Activated B cell treated with CpG ODN at 0.5 μM for 24 hours (primary cell): ENCODE measurements at regions not wholly inside any gene's neighbourhood (a gene's known extent, or its start where the extent isn't known, plus 50 kb on each side); places are given as distances from the start of the nearest gene placed in this dataset.
"Not testable (repeated sequence)": the region's sequence is repeated elsewhere in the genome, so short reads cannot be mapped to it uniquely, and the experiment has no call there.

Experiments
- ATAC-seq: fragments of 200-7000 bp; cut with Tn5 transposase; one replicate; pipeline ENCODE4 v1.10.0; 2021; ENCODE audit warnings: low read depth, mild to moderate bottlenecking, moderate library complexity
- CTCF ChIA-PET: fragments of 350-600 bp; sonication (Branson Sonifier 250); formaldehyde crosslinking; loops from one replicate; lab custom pipeline; 2021; ENCODE audit warnings: antibody characterized with exemption; lab: Charles Lee
- POLR2A ChIA-PET: fragments of 350-600 bp; sonication (Branson Sonifier 250); formaldehyde crosslinking; loops from one replicate; lab custom pipeline; 2021; ENCODE audit warnings: antibody characterized with exemption; lab: Charles Lee
- DNase-seq: peaks from one replicate; pipeline ENCODE4 v3.0.0; 2022
- H3K27ac Mint-ChIP-seq: one replicate; pipeline ENCODE4 v1.8.0; 2020; ENCODE audit warnings: mixed read lengths
- H3K27me3 Mint-ChIP-seq: one replicate; pipeline ENCODE4 v1.8.0; 2021; ENCODE audit warnings: mixed read lengths
- H3K36me3 Mint-ChIP-seq: one replicate; pipeline ENCODE4 v1.8.0; 2021; ENCODE audit warnings: low read depth, mixed read lengths
- H3K4me1 Mint-ChIP-seq: one replicate; pipeline ENCODE4 v1.8.0; 2021; ENCODE audit warnings: mixed read lengths
- H3K4me3 Mint-ChIP-seq: one replicate; pipeline ENCODE4 v1.8.0; 2020; ENCODE audit warnings: mild to moderate bottlenecking, mixed read lengths
- H3K9me3 Mint-ChIP-seq: one replicate; pipeline ENCODE4 v1.8.0; 2020; ENCODE audit warnings: mixed read lengths
- intact Hi-C: fragments of 100-400 bp; cut with micrococcal nuclease; formaldehyde crosslinking; loops from one replicate; pipeline ENCODE4 v1.15.1; 2024
- TF ChIP-seq, protein P1 (sequence below): fragments of 200-600 bp; IDR thresholded peaks from one replicate; pipeline ENCODE4 v1.8.0; 2022; ENCODE audit warnings: antibody characterized with exemption, mild to moderate bottlenecking

DNA sequence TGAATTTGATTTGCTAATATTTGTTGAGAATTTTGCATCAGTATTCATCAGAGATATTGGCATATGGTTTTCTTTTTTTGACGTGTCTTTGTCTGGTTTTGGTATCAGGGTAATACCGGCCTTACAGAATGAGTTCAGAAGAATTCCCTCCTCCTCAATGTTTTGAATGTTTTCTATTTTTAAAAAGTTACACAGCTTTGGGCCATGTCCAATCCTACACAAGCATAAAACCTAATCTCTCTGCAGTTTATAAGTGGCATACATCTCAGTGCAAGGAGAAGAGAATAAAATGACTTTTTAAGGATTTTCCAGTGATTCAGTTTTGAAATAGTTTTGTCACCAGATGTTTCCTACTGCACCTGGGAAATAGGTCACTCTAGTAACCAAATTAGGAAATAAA, 185.5 kb downstream of the COL12A1 start:
- POLR2A ChIA-PET: no interaction called here
- intact Hi-C loops: no loop called here
- Mint-ChIP-seq H3K27me3 (no peaks in the 10 kb centered on the region), H3K4me1 (no peaks in the 10 kb centered on the region), H3K4me3 (no peak overlapping the region), H3K36me3 (no peaks in the 10 kb centered on the region), H3K9me3 (peaks cover 9% of the 10 kb centered on the region), H3K27ac (no peak overlapping the region)
- TF ChIP-seq, protein P1, sequence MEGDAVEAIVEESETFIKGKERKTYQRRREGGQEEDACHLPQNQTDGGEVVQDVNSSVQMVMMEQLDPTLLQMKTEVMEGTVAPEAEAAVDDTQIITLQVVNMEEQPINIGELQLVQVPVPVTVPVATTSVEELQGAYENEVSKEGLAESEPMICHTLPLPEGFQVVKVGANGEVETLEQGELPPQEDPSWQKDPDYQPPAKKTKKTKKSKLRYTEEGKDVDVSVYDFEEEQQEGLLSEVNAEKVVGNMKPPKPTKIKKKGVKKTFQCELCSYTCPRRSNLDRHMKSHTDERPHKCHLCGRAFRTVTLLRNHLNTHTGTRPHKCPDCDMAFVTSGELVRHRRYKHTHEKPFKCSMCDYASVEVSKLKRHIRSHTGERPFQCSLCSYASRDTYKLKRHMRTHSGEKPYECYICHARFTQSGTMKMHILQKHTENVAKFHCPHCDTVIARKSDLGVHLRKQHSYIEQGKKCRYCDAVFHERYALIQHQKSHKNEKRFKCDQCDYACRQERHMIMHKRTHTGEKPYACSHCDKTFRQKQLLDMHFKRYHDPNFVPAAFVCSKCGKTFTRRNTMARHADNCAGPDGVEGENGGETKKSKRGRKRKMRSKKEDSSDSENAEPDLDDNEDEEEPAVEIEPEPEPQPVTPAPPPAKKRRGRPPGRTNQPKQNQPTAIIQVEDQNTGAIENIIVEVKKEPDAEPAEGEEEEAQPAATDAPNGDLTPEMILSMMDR: no peak
- DNase-seq (no peak), ATAC-seq (no peak)
- CTCF ChIA-PET: no interaction called here

DNA sequence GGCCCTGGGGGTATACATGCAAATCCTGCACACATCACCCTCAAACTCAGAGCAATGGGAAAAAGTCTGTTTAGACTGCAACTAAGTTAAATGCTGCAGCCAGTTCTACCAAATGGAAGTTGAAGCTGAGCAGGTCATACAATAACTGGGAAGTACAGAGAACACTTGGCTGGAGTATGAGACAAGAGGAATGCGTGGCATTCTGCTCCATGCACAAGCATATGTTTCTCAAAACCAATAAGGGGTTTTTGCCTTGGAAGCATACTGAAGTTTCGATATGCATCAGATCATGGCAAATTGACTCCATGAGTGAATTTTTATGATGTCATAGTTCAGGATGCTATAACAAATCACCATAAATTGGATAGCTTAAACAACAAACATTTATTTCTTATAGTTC, 193.8 kb downstream of the COL12A1 start:
- Mint-ChIP-seq H3K36me3 (no peaks in the 10 kb centered on the region), H3K4me3 (no peak overlapping the region), H3K27me3 (no peaks in the 10 kb centered on the region), H3K4me1 (no peaks in the 10 kb centered on the region), H3K9me3 (peaks cover 5% of the 10 kb centered on the region), H3K27ac (no peak overlapping the region)
- ATAC-seq (no peak), DNase-seq (no peak)
- ChIA-PET POLR2A (no interaction called here), CTCF (no interaction called here)
- TF ChIP-seq, protein P1: no peak
- intact Hi-C loops: no loop called here

DNA sequence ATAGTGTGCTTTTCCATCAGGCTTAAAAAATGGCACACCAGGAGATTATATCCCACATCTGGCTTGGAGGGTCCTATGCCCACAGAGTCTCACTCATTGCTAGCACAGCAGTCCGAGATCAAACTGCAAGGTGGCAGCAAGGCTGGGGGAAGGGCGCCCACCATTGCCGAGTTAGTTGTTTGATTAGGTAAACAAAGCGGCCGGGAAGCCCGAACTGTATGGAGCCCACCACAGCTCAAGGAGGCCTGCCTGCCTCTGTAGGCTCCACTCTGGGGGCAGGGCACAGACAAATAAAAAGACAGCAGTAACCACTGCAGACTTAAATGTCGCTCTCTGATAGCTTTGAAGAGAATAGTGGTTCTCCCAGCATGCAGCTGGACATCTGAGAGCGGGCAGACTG, 201.9 kb downstream of the COL12A1 start:
- ATAC-seq, CTCF ChIA-PET, DNase-seq, H3K4me1 Mint-ChIP-seq, H3K4me3 Mint-ChIP-seq, POLR2A ChIA-PET, H3K27me3 Mint-ChIP-seq, intact Hi-C loops, H3K27ac Mint-ChIP-seq, H3K36me3 Mint-ChIP-seq: not testable (repeated sequence)
- H3K9me3 Mint-ChIP-seq: peaks cover 11% of the 10 kb centered on the region

DNA sequence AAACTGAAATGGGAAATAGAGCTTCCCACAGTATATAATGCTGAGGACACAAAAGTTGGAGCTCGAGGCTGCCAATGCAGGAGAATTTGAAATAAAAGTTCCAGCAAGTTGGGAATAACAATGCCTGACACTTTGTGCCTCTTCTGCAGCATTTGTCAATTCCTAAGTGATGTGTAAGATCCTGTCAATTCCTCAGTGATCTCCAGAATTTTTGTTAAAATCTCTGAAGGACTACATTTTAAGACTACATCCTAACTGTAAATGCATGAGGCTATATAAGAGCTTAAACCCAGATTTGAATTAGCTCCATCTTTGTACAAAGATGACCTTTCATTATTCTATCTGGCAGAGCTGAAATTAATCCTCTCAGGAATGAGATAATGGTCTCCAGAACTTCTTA, 208.2 kb downstream of the COL12A1 start:
- no peaks in the 10 kb centered on the region for H3K27me3 Mint-ChIP-seq
- intact Hi-C loops: no loop called here
- ATAC-seq (no peak), DNase-seq (no peak)
- ChIA-PET CTCF (no interaction called here), POLR2A (no interaction called here)
- H3K9me3 Mint-ChIP-seq: peaks cover 2% of the 10 kb centered on the region
- H3K36me3 Mint-ChIP-seq: no peaks in the 10 kb centered on the region
- TF ChIP-seq, protein P1: no peak
- no peak overlapping the region for H3K4me3 Mint-ChIP-seq
- no peak overlapping the region for H3K27ac Mint-ChIP-seq
- H3K4me1 Mint-ChIP-seq: no peaks in the 10 kb centered on the region

DNA sequence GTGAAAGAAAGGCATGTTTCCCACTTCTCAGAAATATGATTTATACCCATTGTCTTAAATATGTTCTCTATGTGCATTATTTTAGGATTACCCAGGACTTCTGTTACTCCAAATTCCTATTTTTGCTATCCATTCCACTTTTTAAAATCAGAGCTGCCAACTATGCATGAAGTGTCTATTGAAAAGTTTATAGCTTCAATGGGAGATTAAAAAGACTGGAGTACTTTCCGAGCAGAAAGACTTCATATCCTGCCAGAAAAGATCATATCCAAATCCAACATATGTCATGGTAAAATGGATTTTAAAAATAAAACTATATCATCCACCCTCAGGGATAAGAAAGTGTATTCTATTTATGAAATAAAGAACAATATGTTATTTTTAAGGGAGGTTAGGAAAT, 212.7 kb downstream of the COL12A1 start:
- Mint-ChIP-seq H3K4me3 (no peak overlapping the region), H3K27ac (no peak overlapping the region), H3K27me3 (no peaks in the 10 kb centered on the region), H3K4me1 (no peaks in the 10 kb centered on the region), H3K36me3 (no peaks in the 10 kb centered on the region), H3K9me3 (no peaks in the 10 kb centered on the region)
- POLR2A ChIA-PET: no interaction called here
- no peak for ATAC-seq
- intact Hi-C loops: no loop called here
- CTCF ChIA-PET: no interaction called here
- TF ChIP-seq, protein P1: no peak
- DNase-seq: no peak

DNA sequence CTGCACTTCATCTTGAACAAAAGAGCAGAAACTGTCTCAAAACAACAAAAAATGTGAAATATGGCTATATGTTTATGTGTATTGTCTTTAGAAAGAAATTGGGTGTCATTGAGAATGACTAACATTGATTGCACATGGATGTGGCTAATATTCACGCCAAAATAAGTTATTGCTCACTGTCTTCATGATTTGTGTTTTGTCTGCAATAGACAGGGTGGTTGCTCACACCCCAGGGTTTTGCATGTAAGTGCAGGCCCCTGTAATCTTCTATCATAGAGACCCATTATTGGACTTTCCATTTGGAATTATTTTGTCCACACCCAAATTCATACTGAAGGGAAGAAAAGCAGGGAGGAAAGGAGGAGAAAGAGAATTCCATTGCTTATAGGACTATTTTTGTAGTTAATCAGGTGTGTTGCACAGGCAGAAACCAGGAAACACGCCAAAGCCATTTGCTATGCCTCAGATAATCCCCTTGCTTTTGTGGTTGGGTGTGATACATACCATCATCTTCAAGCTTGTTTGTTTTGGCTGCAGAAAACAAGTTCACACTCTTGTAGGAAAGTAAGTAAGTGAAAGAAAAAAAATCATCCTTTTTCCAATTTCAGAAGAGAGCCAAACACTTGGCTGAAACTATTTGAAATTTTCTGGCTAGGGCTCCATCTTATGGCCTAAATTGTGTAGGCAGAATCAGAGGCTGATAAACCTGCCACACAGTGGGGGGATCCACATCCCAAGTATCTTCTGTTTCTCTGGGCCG, 214.1 kb downstream of the COL12A1 start:
- DNase-seq (no peak), ATAC-seq (no peak)
- no peaks in the 10 kb centered on the region for H3K9me3 Mint-ChIP-seq
- no peak overlapping the region for H3K4me3 Mint-ChIP-seq
- no peaks in the 10 kb centered on the region for H3K36me3 Mint-ChIP-seq
- H3K27ac Mint-ChIP-seq: no peak overlapping the region
- H3K27me3 Mint-ChIP-seq: no peaks in the 10 kb centered on the region
- intact Hi-C loops: no loop called here
- H3K4me1 Mint-ChIP-seq: no peaks in the 10 kb centered on the region
- ChIA-PET POLR2A (no interaction called here), CTCF (no interaction called here)
- TF ChIP-seq, protein P1: no peak
